H1 (cell line): ENCODE measurements at regions not wholly inside any gene's neighbourhood (a gene's known extent, or its start where the extent isn't known, plus 50 kb on each side); places are given as distances from the start of the nearest gene placed in this dataset.

ENCODE experiments used
- CTCF ChIA-PET: fragments of 300-600 bp; sonication (Branson Sonifier 250); formaldehyde crosslinking; loops from one replicate; lab custom pipeline; 2021; ENCODE audit not compliant: partially characterized antibody; lab: Charles Lee
- POLR2A ChIA-PET: fragments of 300-600 bp; sonication (Branson Sonifier 250); formaldehyde crosslinking; loops from one replicate; lab custom pipeline; 2021; ENCODE audit warnings: inconsistent platforms; ENCODE audit not compliant: partially characterized antibody; lab: Charles Lee
- DNase-seq, 2 experiments: peaks; one replicate each; pipeline versions ENCODE4 v3.0.0 to v3.0.0-alpha.2; 2010 to 2022; ENCODE audit warnings: low spot score in 2 of 2, low read depth in 1 of 2, mixed read lengths in 1 of 2
- FAIRE-seq: peaks from 2 replicates; lab custom pipeline; 2011; peaks lifted over from hg19 to GRCh38; lab: Jason Lieb, UNC
- H2AFZ ChIP-seq: 2 replicates; pipeline ENCODE4 v1.8.1; 2012; ENCODE audit warnings: low read length, inconsistent platforms
- H2AK5ac ChIP-seq: 2 replicates; pipeline ENCODE4 v1.6.1; 2013; ENCODE audit warnings: low read depth, low read length
- H2BK120ac ChIP-seq: replicated peaks from 2 replicates; pipeline ENCODE3; 2013; ENCODE audit warnings: low read depth, low read length, inconsistent platforms
- H2BK12ac ChIP-seq: 2 replicates; pipeline ENCODE4 v1.6.1; 2013; ENCODE audit warnings: low read depth, low read length
- H2BK15ac ChIP-seq: 2 replicates; pipeline ENCODE4 v1.6.1; 2013; ENCODE audit warnings: low read length
- H2BK20ac ChIP-seq: 2 replicates; pipeline ENCODE4 v1.6.1; 2013; ENCODE audit warnings: low read length
- H2BK5ac ChIP-seq: 2 replicates; pipeline ENCODE4 v1.6.1; 2013; ENCODE audit warnings: low read depth, low read length
- H3K14ac ChIP-seq: 2 replicates; pipeline ENCODE4 v1.6.1; 2013; ENCODE audit warnings: inconsistent platforms; ENCODE audit not compliant: insufficient read length
- H3K18ac ChIP-seq: 2 replicates; pipeline ENCODE4 v1.6.1; 2013; ENCODE audit warnings: low read length; ENCODE audit errors: extremely low read depth
- H3K23ac ChIP-seq: 2 replicates; pipeline ENCODE4 v1.6.1; 2013; ENCODE audit warnings: inconsistent platforms; ENCODE audit not compliant: insufficient read length
- H3K23me2 ChIP-seq: 2 replicates; pipeline ENCODE4 v1.6.1; 2013; ENCODE audit warnings: low read depth, low read length
- H3K27ac ChIP-seq: 2 replicates; pipeline ENCODE4 v1.6.1; 2011; ENCODE audit warnings: low read depth, low read length, inconsistent platforms
- H3K27me3 ChIP-seq, 4 experiments: replicated peaks in 1 of 4; 1 replicate in 1 of 4; 2 replicates in 3 of 4; pipeline versions ENCODE4 v1.6.1 to v1.8.1; 2011 to 2013; ENCODE audit warnings: low read length in 3 of 4, mild to moderate bottlenecking in 3 of 4, inconsistent platforms in 2 of 4, mixed read lengths in 2 of 4, moderate library complexity in 1 of 4; ENCODE audit not compliant: control insufficient read depth in 3 of 4, insufficient read depth in 3 of 4; ENCODE audit errors: extremely low read depth in 1 of 4
- H3K36me3 ChIP-seq, 4 experiments: 2 replicates each; pipeline versions ENCODE4 v1.6.1 to v1.8.1; 2011 to 2013; ENCODE audit warnings: mild to moderate bottlenecking in 4 of 4, low read length in 3 of 4, moderate library complexity in 2 of 4, control low read depth in 1 of 4, inconsistent platforms in 1 of 4; ENCODE audit not compliant: insufficient read depth in 4 of 4, control insufficient read depth in 2 of 4
- H3K4ac ChIP-seq: replicated peaks from 2 replicates; pipeline ENCODE3; 2013; ENCODE audit warnings: low read length, low read depth, mixed read lengths, inconsistent platforms; ENCODE audit not compliant: insufficient read length
- H3K4me1 ChIP-seq, 4 experiments: replicated peaks in 1 of 4; 1 replicate in 1 of 4; 2 replicates in 3 of 4; pipeline versions ENCODE4 v1.6.1 to v1.8.1; 2011 to 2013; ENCODE audit warnings: low read length in 3 of 4, inconsistent platforms in 2 of 4, mixed read lengths in 1 of 4; ENCODE audit not compliant: insufficient read depth in 4 of 4, control insufficient read depth in 3 of 4
- H3K4me2 ChIP-seq, 2 experiments: 2 replicates each; pipeline versions ENCODE4 v1.6.1 to v1.8.1; 2011 to 2013; ENCODE audit warnings: low read depth in 2 of 2, low read length in 2 of 2, control low read depth in 1 of 2, inconsistent platforms in 1 of 2, mild to moderate bottlenecking in 1 of 2; ENCODE audit not compliant: insufficient read depth in 1 of 2
- H3K4me3 ChIP-seq, 4 experiments: fragments of 200-600, 300-600 bp in 1 of 4; sonication (generic), shearing (Covaris generic), sonication (Bioruptor Twin) in 1 of 4; 2 replicates each; pipeline versions ENCODE4 v1.5.1 to v1.8.1; 2011 to 2016; ENCODE audit warnings: low read length in 4 of 4, low read depth in 3 of 4, control low read depth in 2 of 4, inconsistent platforms in 2 of 4, mild to moderate bottlenecking in 2 of 4, mixed read lengths in 1 of 4, moderate library complexity in 1 of 4; ENCODE audit not compliant: insufficient read depth in 2 of 4; ENCODE audit errors: extremely low read depth in 1 of 4
- H3K56ac ChIP-seq: replicated peaks from 2 replicates; pipeline ENCODE3; 2013; ENCODE audit warnings: low read depth, mild to moderate bottlenecking, mixed read lengths, low read length, inconsistent platforms; ENCODE audit not compliant: insufficient read length
- H3K79me1 ChIP-seq: 2 replicates; pipeline ENCODE4 v1.6.1; 2013; ENCODE audit warnings: low read depth, low read length, control low read depth
- H3K79me2 ChIP-seq, 2 experiments: 2 replicates each; pipeline versions ENCODE4 v1.6.1 to v1.8.1; 2012 to 2013; ENCODE audit warnings: low read length in 2 of 2, mild to moderate bottlenecking in 2 of 2, inconsistent platforms in 1 of 2; ENCODE audit not compliant: insufficient read depth in 2 of 2, control insufficient read depth in 1 of 2
- H3K9ac ChIP-seq, 4 experiments: replicated peaks in 1 of 4; 1 replicate in 1 of 4; 2 replicates in 3 of 4; pipeline versions ENCODE4 v1.6.1 to v1.8.1; 2011 to 2013; ENCODE audit warnings: low read depth in 3 of 4, low read length in 3 of 4, control low read depth in 2 of 4, mild to moderate bottlenecking in 2 of 4, moderate library complexity in 2 of 4, inconsistent platforms in 1 of 4; ENCODE audit errors: extremely low read depth in 1 of 4
- H3K9me3 ChIP-seq, 2 experiments: 2 replicates each; pipeline versions ENCODE4 v1.6.1 to v1.8.1; 2012 to 2013; ENCODE audit warnings: mild to moderate bottlenecking in 2 of 2, moderate library complexity in 2 of 2, control low read depth in 1 of 2, inconsistent platforms in 1 of 2, low read depth in 1 of 2, low read length in 1 of 2, mixed read lengths in 1 of 2; ENCODE audit not compliant: insufficient read depth in 2 of 2
- H4K20me1 ChIP-seq, 2 experiments: replicated peaks in 1 of 2; 2 replicates each; pipeline versions ENCODE3 to v1.8.1; 2011 to 2013; ENCODE audit warnings: inconsistent platforms in 2 of 2, low read length in 2 of 2, mild to moderate bottlenecking in 1 of 2; ENCODE audit not compliant: insufficient read depth in 2 of 2, control insufficient read depth in 1 of 2
- H4K5ac ChIP-seq: 2 replicates; pipeline ENCODE4 v1.6.1; 2013; ENCODE audit warnings: low read length, low read depth, mixed read lengths, inconsistent platforms; ENCODE audit not compliant: insufficient read length
- H4K8ac ChIP-seq: 2 replicates; pipeline ENCODE4 v1.8.0; 2013; ENCODE audit warnings: mild to moderate bottlenecking, moderate library complexity, low read length, inconsistent platforms; ENCODE audit not compliant: insufficient read depth; ENCODE audit errors: extremely low read depth
- H4K91ac ChIP-seq: replicated peaks from 2 replicates; pipeline ENCODE3; 2013; ENCODE audit warnings: low read length, mixed read lengths, inconsistent platforms; ENCODE audit not compliant: insufficient read length
- CBX5 ChIP-seq: fragments of 300-800, 300-1000 bp; sonication (generic); IDR thresholded peaks from 2 replicates; pipeline ENCODE4 v1.7.1; 2016; ENCODE audit warnings: antibody characterized with exemption, low read length, low read depth
- CTBP2 ChIP-seq: IDR thresholded peaks from 2 replicates; pipeline ENCODE4 v1.7.0; 2011; ENCODE audit warnings: borderline replicate concordance, mild to moderate bottlenecking, moderate library complexity, mixed read lengths, low read length; ENCODE audit not compliant: insufficient read depth, insufficient read length
- EGR1 ChIP-seq: IDR thresholded peaks from 2 replicates; pipeline ENCODE4 v1.6.1; 2011; ENCODE audit warnings: low read depth, low read length, borderline replicate concordance
- HDAC2 ChIP-seq, 2 experiments: fragments of 300-600 bp in 1 of 2; sonication (generic) in 1 of 2; IDR thresholded peaks; 2 replicates each; pipeline ENCODE4 v1.6.1; 2011 to 2012; ENCODE audit warnings: low read depth in 2 of 2, low read length in 2 of 2, mild to moderate bottlenecking in 2 of 2, moderate library complexity in 2 of 2, borderline replicate concordance in 1 of 2, inconsistent platforms in 1 of 2
- HDAC6 ChIP-seq: IDR thresholded peaks from one replicate; pipeline ENCODE4 v1.7.1; 2012; ENCODE audit warnings: low read depth, mild to moderate bottlenecking, inconsistent platforms, low read length, moderate library complexity
- KDM1A ChIP-seq: fragments of 200-600, 300-600 bp; sonication (generic); IDR thresholded peaks from 2 replicates; pipeline ENCODE4 v1.7.1; 2016; ENCODE audit warnings: mild to moderate bottlenecking, low read length, borderline replicate concordance
- MAFK ChIP-seq: IDR thresholded peaks from 2 replicates; pipeline ENCODE4 v1.6.1; 2012; ENCODE audit warnings: low read depth, mild to moderate bottlenecking, improper control_type of control experiment, low read length
- NRF1 ChIP-seq: IDR thresholded peaks from 2 replicates; pipeline ENCODE4 v1.6.1; 2011; ENCODE audit warnings: mild to moderate bottlenecking, low read depth, low read length, improper control_type of control experiment
- RAD21 ChIP-seq, 2 experiments: IDR thresholded peaks in 1 of 2; conservative IDR thresholded peaks in 1 of 2; 2 replicates each; pipeline ENCODE4 v1.6.1; 2011; ENCODE audit warnings: low read depth in 2 of 2, low read length in 2 of 2, improper control_type of control experiment in 1 of 2, inconsistent platforms in 1 of 2, mild to moderate bottlenecking in 1 of 2, moderate library complexity in 1 of 2
- RFX5 ChIP-seq: IDR thresholded peaks from 2 replicates; pipeline ENCODE4 v1.6.1; 2011; ENCODE audit warnings: low read depth, low read length, improper control_type of control experiment, borderline replicate concordance
- RNF2 ChIP-seq: fragments of 200-900, 300-1000 bp; sonication (generic); IDR thresholded peaks from 2 replicates; pipeline ENCODE4 v1.7.1; 2016; ENCODE audit warnings: borderline replicate concordance, low read depth, mild to moderate bottlenecking, antibody characterized with exemption, low read length; ENCODE audit not compliant: poor library complexity, severe bottlenecking; ENCODE audit errors: missing control alignments
- SRF ChIP-seq: IDR thresholded peaks from 2 replicates; pipeline ENCODE4 v1.6.1; 2011; ENCODE audit warnings: mild to moderate bottlenecking, low read depth, low read length, moderate library complexity
- TAF1 ChIP-seq: IDR thresholded peaks from 2 replicates; pipeline ENCODE4 v1.6.1; 2011; ENCODE audit warnings: mild to moderate bottlenecking, low read depth, low read length
- TAF7 ChIP-seq: optimal IDR thresholded peaks from 2 replicates; pipeline ENCODE3; 2011; ENCODE audit warnings: low read depth, mild to moderate bottlenecking, inconsistent platforms, low read length, moderate library complexity, borderline replicate concordance
- WGBS, 2 experiments: shearing (Covaris generic) in 1 of 2; methylation state at CpG; one replicate each; pipeline versions ENCODE4 v1.1.6 to v1.1.7; 2013 to 2015; ENCODE audit warnings: low lambda C conversion rate in 2 of 2, mixed read lengths in 2 of 2, inconsistent platforms in 1 of 2, low coverage in 1 of 2, missing lambda C conversion rate in 1 of 2; ENCODE audit not compliant: insufficient replicate concordance in 2 of 2, insufficient coverage in 1 of 2, insufficient read length in 1 of 2; ENCODE audit errors: extremely low coverage in 1 of 2, missing lambda C conversion rate in 1 of 2; 5-methylcytosine and 5-hydroxymethylcytosine counted together

DNA sequence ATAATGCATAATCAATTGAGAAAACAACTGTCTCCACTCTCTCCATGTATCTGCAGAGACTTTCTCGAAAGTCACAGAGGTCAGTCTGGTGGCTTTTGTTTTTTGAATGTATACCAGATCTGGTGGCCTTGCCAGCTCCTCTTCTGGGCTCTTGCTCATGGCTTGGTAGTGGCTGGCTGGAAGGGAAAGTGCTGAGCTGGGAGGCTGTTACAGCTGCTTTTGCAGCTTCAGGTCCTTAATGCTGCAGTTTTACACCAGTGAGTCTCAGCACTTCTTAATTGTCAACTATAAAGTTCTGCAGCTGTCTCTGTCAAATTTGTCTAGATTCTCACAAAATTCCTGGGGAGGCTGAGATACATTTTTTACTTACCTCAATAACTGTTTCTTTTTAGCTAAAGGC lies 390.0 kb downstream of the GRXCR1 start:
- Histone ChIP-seq H3K18ac (no peak overlapping the region), H3K23me2 (no peaks in the 10 kb centered on the region), H3K23ac (no peak overlapping the region), H3K79me1 (no peaks in the 10 kb centered on the region), H4K20me1 (no peaks in the 10 kb centered on the region), H3K4me3 (no peak overlapping the region), H3K4me1 (no peaks in the 10 kb centered on the region), H3K4ac (no peak overlapping the region), H2BK5ac (no peak overlapping the region), H2BK12ac (no peak overlapping the region), H2BK15ac (no peak overlapping the region), H4K5ac (no peak overlapping the region), H3K14ac (no peak overlapping the region), H3K79me2 (no peaks in the 10 kb centered on the region), H2BK120ac (no peak overlapping the region), H2BK20ac (no peak overlapping the region), H3K56ac (no peak overlapping the region), H3K4me2 (no peak overlapping the region), H3K36me3 (no peaks in the 10 kb centered on the region), H3K27me3 (no peaks in the 10 kb centered on the region; a peak in 1 of 7 replicates), H4K91ac (no peak overlapping the region), H2AFZ (peak overlapping the region; percentile 93; the same call in 1 of the 2 replicates), H3K9me3 (no peaks in the 10 kb centered on the region), H4K8ac (no peak overlapping the region; the same call in 1 of the 2 replicates), H3K27ac (no peak overlapping the region), H2AK5ac (no peak overlapping the region), H3K9ac (no peak overlapping the region)
- WGBS, 2 experiments = 100% methylated on average over 1 of the region's 1 CpG; no CpG with 5 or more reads in 1 of the 2 experiments
- no peak for FAIRE-seq
- POLR2A ChIA-PET = no interaction called here
- DNase-seq = no peak
- CTCF ChIA-PET = no interaction called here
- TF ChIP-seq NRF1 (no peak), RNF2 (no peak), TAF1 (no peak), SRF (no peak), RAD21 (IDR thresholded peaks at IDR 0.05 in 1 of 2, conservative IDR thresholded peaks at IDR 0.05 in 1 of 2; ENCODE audit: low read depth in 2 of 2, low read length in 2 of 2) (no peak), MAFK (no peak), RFX5 (no peak), EGR1 (no peak), CBX5 (no peak), HDAC2 (IDR thresholded peaks at IDR 0.05; ENCODE audit: borderline replicate concordance in 1 of 2, low read depth in 2 of 2, low read length in 2 of 2) (no peak), KDM1A (no peak), CTBP2 (no peak), HDAC6 (no peak), TAF7 (no peak)
